K562 (cell line): ENCODE measurements at regions not wholly inside any gene's neighbourhood (a gene's known extent, or its start where the extent isn't known, plus 50 kb on each side); places are given as distances from the start of the nearest gene placed in this dataset.

Experiments used
- ATAC-seq: fragments of 200-7000 bp; cut with Tn5 transposase; 3 replicates; pipeline ENCODE4 v1.9.1; 2020; ENCODE audit warnings: moderate library complexity
- BruUV-seq: library from RNA; stranded (reverse); fragments of 400-500 nt; replicated peaks from 2 replicates; lab custom pipeline; 2021; lab: Mats Ljungman, UMichigan
- CTCF ChIA-PET: fragments of 300-600 bp; formaldehyde crosslinking; extraction: SDS; loops from one replicate; lab custom pipeline; 2021; ENCODE audit warnings: low intra/inter-chr PET ratio; lab: Yijun Ruan, JAX
- POLR2A ChIA-PET: fragments of 300-600, 350-650 bp; sonication (Branson Sonifier 250); formaldehyde crosslinking; extraction: SDS; loops from one replicate; lab custom pipeline; 2021; ENCODE audit warnings: antibody characterized with exemption, inconsistent platforms; lab: Yijun Ruan, JAX
- DNase-seq, 4 experiments: peaks; one replicate each; pipeline versions ENCODE4 v3.0.0 to v3.0.0-alpha.2; 2011 to 2018; ENCODE audit warnings: low spot score in 3 of 4, mixed read lengths in 3 of 4; ENCODE audit errors: extremely low read depth in 1 of 4
- FAIRE-seq: peaks from 2 replicates; lab custom pipeline; 2011; peaks lifted over from hg19 to GRCh38; lab: Jason Lieb, UNC
- H2AFZ ChIP-seq: 2 replicates; pipeline ENCODE4 v1.6.0; 2011; ENCODE audit warnings: low read depth, low read length, control low read depth, inconsistent platforms
- H3K27ac ChIP-seq: fragments of 200-600 bp; 3 replicates; pipeline ENCODE4 v1.8.0; 2011; ENCODE audit warnings: low read depth, mild to moderate bottlenecking, control low read depth, inconsistent platforms, low read length, moderate library complexity, mixed read lengths; ENCODE audit errors: extremely low read depth
- H3K27me3 ChIP-seq, 2 experiments: fragments of 300-600 bp in 1 of 2; 2 replicates in 1 of 2; 3 replicates in 1 of 2; pipeline versions ENCODE4 v1.6.0 to v1.8.0; 2011; ENCODE audit warnings: inconsistent platforms in 2 of 2, low read length in 2 of 2, mild to moderate bottlenecking in 1 of 2, mixed read lengths in 1 of 2, moderate library complexity in 1 of 2; ENCODE audit not compliant: control insufficient read depth in 2 of 2, insufficient read depth in 2 of 2
- H3K36me3 ChIP-seq: fragments of 300-600 bp; 3 replicates; pipeline ENCODE4 v1.8.0; 2011; ENCODE audit warnings: mild to moderate bottlenecking, low read length, inconsistent platforms; ENCODE audit not compliant: control insufficient read depth, insufficient read depth
- H3K4me1 ChIP-seq, 2 experiments: fragments of 200-600 bp in 1 of 2; replicated peaks in 1 of 2; 2 replicates in 1 of 2; 3 replicates in 1 of 2; pipeline versions ENCODE4 v1.5.1 to v1.8.0; 2011; ENCODE audit warnings: inconsistent platforms in 2 of 2, low read length in 2 of 2, mild to moderate bottlenecking in 1 of 2, mixed read lengths in 1 of 2, moderate library complexity in 1 of 2; ENCODE audit not compliant: control insufficient read depth in 2 of 2, insufficient read depth in 2 of 2
- H3K4me2 ChIP-seq: 2 replicates; pipeline ENCODE4 v1.6.1; 2011; ENCODE audit warnings: low read length, control low read depth, inconsistent platforms, mixed read lengths; ENCODE audit not compliant: insufficient read depth
- H3K4me3 ChIP-seq: fragments of 200-600 bp; sonication (generic), shearing (Covaris generic); 2 replicates; pipeline ENCODE4 v1.5.1; 2016; ENCODE audit warnings: control low read depth, inconsistent platforms
- H3K79me2 ChIP-seq: fragments of 200-600 bp; 3 replicates; pipeline ENCODE4 v1.8.0; 2011; ENCODE audit warnings: low read length, inconsistent platforms; ENCODE audit not compliant: control insufficient read depth, insufficient read depth
- H3K9ac ChIP-seq, 2 experiments: 2 replicates each; pipeline versions ENCODE4 v1.6.0 to v1.6.1; 2011; ENCODE audit warnings: low read depth in 2 of 2, low read length in 2 of 2, control low read depth in 1 of 2, inconsistent platforms in 1 of 2, mild to moderate bottlenecking in 1 of 2, mixed read lengths in 1 of 2; ENCODE audit not compliant: insufficient read depth in 1 of 2
- H3K9me1 ChIP-seq: one replicate; pipeline ENCODE4 v1.6.0; 2011; ENCODE audit warnings: inconsistent platforms, mild to moderate bottlenecking, low read length, moderate library complexity; ENCODE audit not compliant: control insufficient read depth, insufficient read depth
- H3K9me3 ChIP-seq: replicated peaks from 2 replicates; pipeline ENCODE4 v1.5.1; 2011; ENCODE audit warnings: low read depth, low read length, inconsistent platforms; ENCODE audit not compliant: control insufficient read depth, insufficient read depth
- H4K20me1 ChIP-seq: replicated peaks from 2 replicates; pipeline ENCODE4 v1.6.1; 2011; ENCODE audit warnings: low read length, inconsistent platforms, mixed read lengths; ENCODE audit not compliant: control insufficient read depth, insufficient read depth
- ETV5 ChIP-seq: sonication (generic); formaldehyde crosslinking; IDR thresholded peaks from 2 replicates; pipeline ENCODE4 v1.4.0; 2020; ENCODE audit warnings: low read depth, mild to moderate bottlenecking, missing genetic modification reagents
- FUS ChIP-seq: fragments of 200-400 bp; formaldehyde crosslinking; optimal IDR thresholded peaks from 2 replicates; pipeline ENCODE3; 2017; ENCODE audit warnings: low read depth, low read length
- GATAD2B ChIP-seq: fragments of 450-650 bp; IDR thresholded peaks from 2 replicates; pipeline ENCODE4 v1.6.1; 2017; ENCODE audit warnings: mild to moderate bottlenecking, borderline replicate concordance
- HMG20B ChIP-seq: fragments of 250-450 bp; sonication (Bioruptor Pico); IDR thresholded peaks from 2 replicates; pipeline ENCODE4 v1.5.0; 2021; ENCODE audit warnings: mild to moderate bottlenecking
- ILK ChIP-seq: fragments of 450-650 bp; IDR thresholded peaks from 2 replicates; pipeline ENCODE4 v1.6.1; 2016; ENCODE audit warnings: missing genetic modification characterization, low read depth, mild to moderate bottlenecking, missing compliant biosample characterization, moderate library complexity, borderline replicate concordance
- KLF16 ChIP-seq: IDR thresholded peaks from 2 replicates; pipeline ENCODE4 v1.6.1; 2016; ENCODE audit warnings: antibody characterized with exemption
- PHF8 ChIP-seq: fragments of 200-600 bp; sonication (generic); IDR thresholded peaks from 2 replicates; pipeline ENCODE4 v1.6.1; 2012; ENCODE audit warnings: mixed run types, mild to moderate bottlenecking, inconsistent platforms, low read length, moderate library complexity, borderline replicate concordance
- TCF15 ChIP-seq: fragments of 250-450 bp; sonication (Bioruptor Pico); IDR thresholded peaks from 2 replicates; pipeline ENCODE4 v1.8.0; 2022; ENCODE audit warnings: moderate library complexity, mild to moderate bottlenecking, inconsistent platforms
- THAP7 ChIP-seq: fragments of 250-450 bp; sonication (Bioruptor Pico); IDR thresholded peaks from 2 replicates; pipeline ENCODE4 v1.5.0; 2021
- YY1 ChIP-seq, 3 experiments: IDR thresholded peaks; 2 replicates each; pipeline ENCODE4 v1.6.1; 2011; ENCODE audit warnings: low read length in 2 of 3, mild to moderate bottlenecking in 2 of 3, moderate library complexity in 2 of 3, borderline replicate concordance in 1 of 3, control low read depth in 1 of 3, low read depth in 1 of 3; ENCODE audit not compliant: insufficient read depth in 3 of 3, insufficient replicate concordance in 2 of 3, control insufficient read depth in 1 of 3, insufficient read length in 1 of 3; ENCODE audit errors: extremely low read depth in 1 of 3
- ZBTB34 ChIP-seq: fragments of 250-450 bp; sonication (Bioruptor Pico); IDR thresholded peaks from 2 replicates; pipeline ENCODE4 v1.8.0; 2021; ENCODE audit warnings: mild to moderate bottlenecking, moderate library complexity
- ZNF512 ChIP-seq: IDR thresholded peaks from 2 replicates; pipeline ENCODE4 v1.6.1; 2016; ENCODE audit warnings: missing genetic modification characterization, missing compliant biosample characterization
- WGBS: fragments of 100-300 bp; shearing (Covaris generic); methylation state at CpG from one replicate; pipeline ENCODE4 v1.1.6; 2016; ENCODE audit warnings: low coverage, mixed read lengths; ENCODE audit not compliant: insufficient coverage; ENCODE audit errors: missing lambda C conversion rate; 5-methylcytosine and 5-hydroxymethylcytosine counted together
- in situ Hi-C: fragments of 300-500 bp; cut with MboI; formaldehyde crosslinking; loops from 4 replicates; pipeline ENCODE4 v1.15.0; 2018; ENCODE audit warnings: inconsistent platforms, mixed read lengths
- intact Hi-C: fragments of 100-400 bp; cut with micrococcal nuclease; formaldehyde crosslinking; loops from 2 replicates; pipeline ENCODE4 v1.14.2; 2022

- no TSS peak for BruUV-seq
- H3K9me3 ChIP-seq = no peaks in the 10 kb centered on the region; the same call in 1 of the 2 replicates
- H3K79me2 ChIP-seq = no peaks in the 10 kb centered on the region
- no peak overlapping the region for H2AFZ ChIP-seq
- no peaks in the 10 kb centered on the region for H3K4me1 ChIP-seq
- H3K27me3 ChIP-seq = no peaks in the 10 kb centered on the region
- no peak overlapping the region for H3K4me2 ChIP-seq
- 0% methylated on average over 3 of the region's 3 CpGs for WGBS
- H3K27ac ChIP-seq = no peak overlapping the region
- TF ChIP-seq HMG20B (CRISPR knock-in tag) (no peak), ILK (tag) (no peak), KLF16 (no peak), ZBTB34 (CRISPR knock-in tag) (no peak), FUS (no peak), GATAD2B (no peak), THAP7 (no peak), ZNF512 (no peak), TCF15 (CRISPR knock-in tag) (no peak), ETV5 (no peak), PHF8 (no peak), YY1 (IDR thresholded peaks at IDR 0.05; ENCODE audit: borderline replicate concordance in 1 of 3, control insufficient read depth in 1 of 3, extremely low read depth in 1 of 3, insufficient read depth in 3 of 3, insufficient read length in 1 of 3, insufficient replicate concordance in 2 of 3, low read depth in 1 of 3, low read length in 2 of 3) (no peak)
- TF ChIP-seq, all 486 proteins: peak for 0
- no peak for ATAC-seq
- CTCF ChIA-PET = no interaction called here
- DNase-seq = no peak
- no peak overlapping the region for H3K4me3 ChIP-seq
- no peak overlapping the region for H3K9ac ChIP-seq
- intact Hi-C loops (no loop called here), in situ Hi-C loops (no loop called here)
- no peak for FAIRE-seq
- H4K20me1 ChIP-seq = no peaks in the 10 kb centered on the region
- POLR2A ChIA-PET = no interaction called here
- H3K36me3 ChIP-seq = no peaks in the 10 kb centered on the region
- no peaks in the 10 kb centered on the region for H3K9me1 ChIP-seq
Observed at GRCh38 chr18:28332071-28332470, 155.1 kb upstream of the CDH2 start.
